PFSK-1 (cell line): ENCODE measurements at regions not wholly inside any gene's neighbourhood (a gene's known extent, or its start where the extent isn't known, plus 50 kb on each side); places are given as distances from the start of the nearest gene placed in this dataset.

ENCODE experiments used
- FOXP2 ChIP-seq: optimal IDR thresholded peaks from 2 replicates; pipeline ENCODE3; 2011; ENCODE audit warnings: borderline replicate concordance, control low read depth, inconsistent platforms; ENCODE audit not compliant: insufficient read depth; ENCODE audit errors: extremely low read length, extremely low read depth
- POLR2AphosphoS5 ChIP-seq: IDR thresholded peaks from 2 replicates; pipeline ENCODE4 v1.6.1; 2012; ENCODE audit warnings: low read depth, mild to moderate bottlenecking, control low read depth, low read length, moderate library complexity
- REST ChIP-seq, 2 experiments: IDR thresholded peaks; 2 replicates each; pipeline versions ENCODE4 v1.6.1 to v1.8.0; 2011 to 2012; ENCODE audit warnings: low read depth in 2 of 2, low read length in 2 of 2, control low read depth in 1 of 2, inconsistent platforms in 1 of 2, mild to moderate bottlenecking in 1 of 2, moderate library complexity in 1 of 2; ENCODE audit not compliant: insufficient read depth in 1 of 2
- SIN3A ChIP-seq: IDR thresholded peaks from 2 replicates; pipeline ENCODE4 v1.6.1; 2012; ENCODE audit warnings: mild to moderate bottlenecking, low read length, moderate library complexity, borderline replicate concordance; ENCODE audit not compliant: insufficient read depth
- TAF1 ChIP-seq: IDR thresholded peaks from 2 replicates; pipeline ENCODE4 v1.6.1; 2012; ENCODE audit warnings: low read length, control low read depth, borderline replicate concordance; ENCODE audit not compliant: insufficient read depth

- TF ChIP-seq FOXP2 (no peak), TAF1 (no peak), SIN3A (no peak), POLR2AphosphoS5 (no peak), REST (IDR thresholded peaks at IDR 0.05; ENCODE audit: insufficient read depth in 1 of 2, low read depth in 2 of 2, low read length in 2 of 2) (no peak)
Observed at GRCh38 chr5:133709209-133709725, 96.9 kb upstream of the FSTL4 start.

DNA sequence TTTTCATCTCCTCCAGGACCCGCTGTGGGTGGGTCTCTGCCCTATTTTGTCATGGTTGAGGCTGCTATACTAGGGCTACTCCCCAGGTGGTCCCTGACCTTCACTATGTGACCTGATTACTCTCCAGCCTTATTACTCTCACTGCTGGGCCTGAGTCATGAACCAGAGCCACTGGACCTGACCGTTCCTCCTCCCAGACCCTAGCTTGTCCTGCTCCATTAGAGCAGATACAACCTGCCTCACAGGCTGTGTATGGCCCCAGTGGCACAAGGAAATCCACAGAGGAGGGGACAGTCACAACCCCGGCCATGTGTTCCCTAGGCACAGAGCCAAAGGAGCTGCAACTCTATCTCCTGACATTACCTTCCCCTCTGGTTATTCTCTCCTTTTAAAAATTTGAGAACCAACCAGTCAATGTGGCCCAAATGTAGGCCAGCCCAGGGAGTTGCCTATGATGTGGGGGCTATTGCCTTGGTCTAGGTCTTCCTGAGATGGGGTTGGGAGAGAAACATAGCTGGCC, 96.0 kb upstream of the FSTL4 start:
- TF ChIP-seq FOXP2, result no peak
- no peak for TF ChIP-seq TAF1
- no peak for TF ChIP-seq REST (IDR thresholded peaks at IDR 0.05; ENCODE audit: insufficient read depth in 1 of 2, low read depth in 2 of 2, low read length in 2 of 2)
- no peak for TF ChIP-seq SIN3A
- TF ChIP-seq POLR2AphosphoS5, result no peak

DNA sequence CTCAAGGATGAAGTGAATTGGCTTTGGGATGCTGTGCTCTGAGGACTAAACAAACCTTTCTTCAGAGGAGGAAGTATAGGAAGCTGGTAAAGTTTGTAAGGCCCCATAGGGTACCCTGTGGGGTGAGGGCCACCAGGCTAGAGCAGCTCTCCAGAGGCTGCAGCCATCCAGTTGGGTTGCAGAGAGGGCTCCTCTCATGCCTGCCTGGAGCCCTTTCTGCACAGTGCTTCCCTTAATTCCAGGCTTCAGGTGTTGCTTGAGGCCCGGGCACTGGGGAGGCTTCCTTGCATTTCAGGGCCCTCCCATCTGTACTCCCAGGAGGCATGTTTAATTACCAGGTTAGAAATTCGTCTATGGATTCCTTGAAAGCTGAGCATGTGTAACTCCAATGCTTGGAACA, 95.3 kb upstream of the FSTL4 start:
- TF ChIP-seq SIN3A, result no peak
- no peak for TF ChIP-seq REST (IDR thresholded peaks at IDR 0.05; ENCODE audit: insufficient read depth in 1 of 2, low read depth in 2 of 2, low read length in 2 of 2)
- no peak for TF ChIP-seq TAF1
- TF ChIP-seq POLR2AphosphoS5, result no peak
- TF ChIP-seq FOXP2, result no peak

DNA sequence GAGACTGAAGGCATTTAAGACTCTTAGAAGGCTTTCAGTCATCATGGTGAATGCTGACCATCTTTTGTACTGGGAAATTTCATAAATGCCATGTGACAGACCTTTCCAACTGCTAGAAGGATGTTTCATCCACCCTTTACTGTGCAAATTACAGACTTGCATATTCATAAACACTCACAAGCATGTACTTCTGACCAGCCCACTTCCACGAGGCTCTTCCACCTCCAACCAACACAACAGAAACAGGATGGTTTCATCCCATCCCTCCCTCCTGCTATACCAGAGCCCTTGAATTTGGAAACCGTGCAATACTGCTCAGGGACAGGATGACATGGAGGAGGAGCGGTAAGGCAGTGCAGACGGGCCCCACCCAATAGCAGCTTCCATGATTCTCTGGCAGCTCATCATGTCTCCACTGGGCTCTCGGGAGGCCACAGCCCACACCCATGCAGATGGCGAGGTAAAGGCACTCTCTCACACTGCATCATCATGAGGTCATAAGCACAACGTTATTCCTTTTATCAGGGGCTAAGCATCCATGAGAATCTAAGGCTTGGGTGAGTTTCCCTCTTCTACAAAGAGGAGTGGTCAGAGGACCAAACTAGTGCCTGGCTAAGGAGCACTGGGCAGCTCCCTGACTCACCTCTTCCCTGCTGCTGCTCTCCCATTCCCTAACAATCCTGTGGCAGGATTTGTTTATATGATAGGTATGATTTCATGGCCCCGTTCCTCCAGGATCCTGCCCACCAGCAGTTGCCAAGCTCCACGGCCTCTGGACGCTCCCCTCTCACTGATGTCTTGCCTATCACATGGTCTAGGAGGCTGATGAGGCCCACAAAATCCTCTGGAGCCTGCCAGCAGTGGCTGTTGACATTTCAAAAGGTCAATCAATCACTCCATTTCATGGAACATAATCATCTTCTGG, 94.4 kb upstream of the FSTL4 start:
- TF ChIP-seq REST (IDR thresholded peaks at IDR 0.05; ENCODE audit: insufficient read depth in 1 of 2, low read depth in 2 of 2, low read length in 2 of 2) (no peak), TAF1 (no peak)
